GM12878 (cell line): ENCODE measurements at regions not wholly inside any gene's neighbourhood (a gene's known extent, or its start where the extent isn't known, plus 50 kb on each side); places are given as distances from the start of the nearest gene placed in this dataset.

Source experiments
- ATAC-seq: fragments of 200-7000 bp; cut with Tn5 transposase; 3 replicates; pipeline ENCODE4 v1.9.1; 2020; ENCODE audit warnings: mild to moderate bottlenecking, moderate library complexity
- BruUV-seq: library from RNA; stranded (reverse); fragments of 400-500 nt; replicated peaks from 2 replicates; lab custom pipeline; 2021; lab: Mats Ljungman, UMichigan
- CTCF ChIA-PET: fragments of 300-600 bp; sonication (Branson Sonifier 250); formaldehyde crosslinking; extraction: SDS; loops from one replicate; lab custom pipeline; 2021; ENCODE audit warnings: inconsistent platforms; lab: Yijun Ruan, JAX
- POLR2A ChIA-PET: fragments of 350-600 bp; formaldehyde crosslinking; extraction: SDS; loops from one replicate; lab custom pipeline; 2021; ENCODE audit warnings: inconsistent platforms; lab: Charles Lee
- RAD21 ChIA-PET: fragments of 300-600 bp; sonication (Branson Sonifier 250); formaldehyde crosslinking; loops from one replicate; lab custom pipeline; 2023; ENCODE audit warnings: antibody characterized with exemption; ENCODE audit not compliant: unreplicated experiment; lab: Charles Lee
- SMC1A ChIA-PET: fragments of 300-600 bp; sonication (Branson Sonifier 250); formaldehyde crosslinking; loops from one replicate; lab custom pipeline; 2023; ENCODE audit not compliant: unreplicated experiment, uncharacterized antibody; lab: Charles Lee
- DNase-seq: peaks from one replicate; pipeline ENCODE4 v3.0.0-alpha.2; 2011; ENCODE audit warnings: low read depth, low spot score
- FAIRE-seq: peaks from 3 replicates; lab custom pipeline; 2011; peaks lifted over from hg19 to GRCh38; lab: Jason Lieb, UNC
- H2AFZ ChIP-seq: 2 replicates; pipeline ENCODE4 v1.6.0; 2011; ENCODE audit warnings: low read depth, low read length, control low read depth; ENCODE audit not compliant: control insufficient read depth
- H3K27ac ChIP-seq: 2 replicates; pipeline ENCODE4 v1.5.1; 2011; ENCODE audit warnings: control low read depth; ENCODE audit not compliant: control insufficient read depth, insufficient read depth
- H3K27me3 ChIP-seq, 2 experiments: replicated peaks in 1 of 2; 2 replicates each; pipeline versions ENCODE4 v1.6.0 to v1.6.1; 2011; ENCODE audit warnings: low read length in 1 of 2; ENCODE audit not compliant: control insufficient read depth in 2 of 2, insufficient read depth in 2 of 2
- H3K36me3 ChIP-seq, 2 experiments: 2 replicates each; pipeline ENCODE4 v1.5.1; 2011; ENCODE audit warnings: low read length in 1 of 2; ENCODE audit not compliant: control insufficient read depth in 2 of 2, insufficient read depth in 2 of 2
- H3K4me1 ChIP-seq: 2 replicates; pipeline ENCODE4 v1.6.1; 2011; ENCODE audit warnings: mild to moderate bottlenecking, low read length, moderate library complexity, mixed read lengths; ENCODE audit not compliant: control insufficient read depth, insufficient read depth
- H3K4me2 ChIP-seq: 2 replicates; pipeline ENCODE4 v1.6.0; 2011; ENCODE audit warnings: control low read depth; ENCODE audit not compliant: control insufficient read depth, insufficient read depth
- H3K4me3 ChIP-seq: fragments of 200-600 bp; sonication (generic); 2 replicates; pipeline ENCODE4 v1.5.1; 2016
- H3K79me2 ChIP-seq: 2 replicates; pipeline ENCODE4 v1.6.0; 2011; ENCODE audit warnings: low read length; ENCODE audit not compliant: control insufficient read depth, insufficient read depth
- H3K9ac ChIP-seq: 2 replicates; pipeline ENCODE4 v1.8.0; 2011; ENCODE audit warnings: low read length, control low read depth, mixed read lengths; ENCODE audit not compliant: control insufficient read depth, insufficient read depth
- H3K9me3 ChIP-seq: replicated peaks from 3 replicates; pipeline ENCODE4 v1.5.1; 2011; ENCODE audit warnings: mild to moderate bottlenecking, low read length; ENCODE audit not compliant: control insufficient read depth, insufficient read depth
- H4K20me1 ChIP-seq: 2 replicates; pipeline ENCODE4 v1.6.0; 2011; ENCODE audit not compliant: control insufficient read depth, insufficient read depth
- EP300 ChIP-seq, 2 experiments: fragments of 150-350 bp in 1 of 2; IDR thresholded peaks; 2 replicates each; pipeline ENCODE4 v1.6.1; 2011 to 2012; ENCODE audit warnings: low read depth in 2 of 2, low read length in 2 of 2, borderline replicate concordance in 1 of 2, improper control_type of control experiment in 1 of 2, inconsistent platforms in 1 of 2; ENCODE audit not compliant: control insufficient read depth in 1 of 2
- GATAD2B ChIP-seq: fragments of 450-650 bp; conservative IDR thresholded peaks from 2 replicates; pipeline ENCODE4 v1.6.1; 2017; ENCODE audit warnings: low read depth, mild to moderate bottlenecking, moderate library complexity
- RELA ChIP-seq: fragments of 450-650 bp; IDR thresholded peaks from 2 replicates; pipeline ENCODE4 v1.8.0; 2014; ENCODE audit warnings: borderline replicate concordance; ENCODE audit not compliant: partially characterized antibody
- SIX5 ChIP-seq: IDR thresholded peaks from 2 replicates; pipeline ENCODE4 v1.6.1; 2011; ENCODE audit warnings: mild to moderate bottlenecking, low read depth, low read length, moderate library complexity; ENCODE audit not compliant: severe bottlenecking
- WGBS: methylation state at CpG from one replicate; pipeline ENCODE4 v1.1.6; 2016; ENCODE audit warnings: low lambda C conversion rate; ENCODE audit not compliant: insufficient replicate concordance, insufficient coverage; ENCODE audit errors: missing lambda C conversion rate; 5-methylcytosine and 5-hydroxymethylcytosine counted together
- in situ Hi-C: fragments of 300-500 bp; cut with MboI; formaldehyde crosslinking; loops from 9 replicates; pipeline ENCODE4 v1.14.3; 2018; ENCODE audit warnings: mixed read lengths
- intact Hi-C: fragments of 100-400 bp; cut with micrococcal nuclease; formaldehyde crosslinking; loops from one replicate; pipeline ENCODE4 v1.14.2; 2022; ENCODE audit not compliant: unreplicated experiment
- TF ChIP-seq, protein P1 (sequence below): IDR thresholded peaks from 2 replicates; pipeline ENCODE4 v1.6.1; 2011; ENCODE audit warnings: mild to moderate bottlenecking, low read depth, low read length, moderate library complexity; ENCODE audit not compliant: insufficient replicate concordance
- TF ChIP-seq, protein P2 (sequence below): fragments of 450-650 bp; IDR thresholded peaks from 2 replicates; pipeline ENCODE4 v1.6.1; 2017; ENCODE audit warnings: borderline replicate concordance

DNA sequence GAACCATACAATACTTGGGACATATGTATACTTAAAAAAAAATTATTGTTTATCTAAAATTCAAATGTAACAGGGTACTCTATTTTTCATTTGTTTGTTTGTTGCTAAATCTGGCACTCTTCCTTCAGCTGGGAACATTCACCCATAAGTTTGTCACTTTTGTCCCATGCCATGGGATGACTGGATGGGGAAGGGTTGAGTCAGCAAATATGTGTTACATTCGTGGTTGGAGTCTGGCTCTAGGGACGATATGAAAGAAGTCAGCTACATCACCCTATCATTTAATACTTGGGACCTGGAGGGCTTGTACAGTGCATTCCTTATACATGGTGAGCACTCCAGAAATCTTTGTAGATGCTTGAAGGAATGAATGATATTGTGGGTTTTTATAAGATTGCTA, 131.3 kb downstream of the IPO8 start (continued):
- TF ChIP-seq, protein P1, sequence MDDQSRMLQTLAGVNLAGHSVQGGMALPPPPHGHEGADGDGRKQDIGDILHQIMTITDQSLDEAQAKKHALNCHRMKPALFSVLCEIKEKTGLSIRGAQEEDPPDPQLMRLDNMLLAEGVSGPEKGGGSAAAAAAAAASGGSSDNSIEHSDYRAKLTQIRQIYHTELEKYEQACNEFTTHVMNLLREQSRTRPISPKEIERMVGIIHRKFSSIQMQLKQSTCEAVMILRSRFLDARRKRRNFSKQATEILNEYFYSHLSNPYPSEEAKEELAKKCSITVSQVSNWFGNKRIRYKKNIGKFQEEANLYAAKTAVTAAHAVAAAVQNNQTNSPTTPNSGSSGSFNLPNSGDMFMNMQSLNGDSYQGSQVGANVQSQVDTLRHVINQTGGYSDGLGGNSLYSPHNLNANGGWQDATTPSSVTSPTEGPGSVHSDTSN: no peak
- no peak for TF ChIP-seq EP300 (IDR thresholded peaks at IDR 0.05; ENCODE audit: borderline replicate concordance in 1 of 2, control insufficient read depth in 1 of 2, low read depth in 2 of 2, low read length in 2 of 2)
- TF ChIP-seq, protein P2, sequence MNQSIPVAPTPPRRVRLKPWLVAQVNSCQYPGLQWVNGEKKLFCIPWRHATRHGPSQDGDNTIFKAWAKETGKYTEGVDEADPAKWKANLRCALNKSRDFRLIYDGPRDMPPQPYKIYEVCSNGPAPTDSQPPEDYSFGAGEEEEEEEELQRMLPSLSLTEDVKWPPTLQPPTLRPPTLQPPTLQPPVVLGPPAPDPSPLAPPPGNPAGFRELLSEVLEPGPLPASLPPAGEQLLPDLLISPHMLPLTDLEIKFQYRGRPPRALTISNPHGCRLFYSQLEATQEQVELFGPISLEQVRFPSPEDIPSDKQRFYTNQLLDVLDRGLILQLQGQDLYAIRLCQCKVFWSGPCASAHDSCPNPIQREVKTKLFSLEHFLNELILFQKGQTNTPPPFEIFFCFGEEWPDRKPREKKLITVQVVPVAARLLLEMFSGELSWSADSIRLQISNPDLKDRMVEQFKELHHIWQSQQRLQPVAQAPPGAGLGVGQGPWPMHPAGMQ: no peak

DNA sequence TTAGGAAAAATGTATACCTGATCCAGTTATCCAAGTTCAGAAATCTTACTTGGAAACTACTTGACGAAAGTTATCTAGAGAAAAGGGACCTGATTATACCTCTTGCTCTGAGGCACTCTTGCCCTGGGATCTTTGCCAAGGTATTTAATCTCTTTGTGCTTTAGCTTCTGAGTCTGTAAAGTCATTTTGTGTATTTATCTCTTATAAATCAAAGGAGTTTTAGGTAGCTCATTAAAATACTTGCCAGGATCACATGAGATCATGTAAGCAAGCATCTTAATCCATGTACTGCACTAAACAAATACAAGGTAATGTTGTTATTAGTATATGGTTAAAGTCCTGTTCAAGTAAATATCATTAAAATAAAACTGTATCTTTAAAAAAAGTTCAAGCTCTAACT, 147.5 kb downstream of the IPO8 start:
- RAD21 ChIA-PET: no interaction called here
- no peak overlapping the region for H3K9ac ChIP-seq

More for the DNA sequence above, 147.5 kb downstream of the IPO8 start:
- H3K79me2 ChIP-seq: no peaks in the 10 kb centered on the region
- no peaks in the 10 kb centered on the region for H4K20me1 ChIP-seq
- intact Hi-C loops: no loop called here
- H3K27ac ChIP-seq: no peak overlapping the region
- POLR2A ChIA-PET: no interaction called here
- in situ Hi-C loops: no loop called here
- H2AFZ ChIP-seq: no peak overlapping the region
- FAIRE-seq (no peak), DNase-seq (no peak), ATAC-seq (no peak)
- H3K36me3 ChIP-seq: no peaks in the 10 kb centered on the region
- H3K9me3 ChIP-seq: no peaks in the 10 kb centered on the region
- H3K27me3 ChIP-seq: no peaks in the 10 kb centered on the region
- SMC1A ChIA-PET: no interaction called here
- CTCF ChIA-PET: no interaction called here
- H3K4me1 ChIP-seq: no peaks in the 10 kb centered on the region
- TF ChIP-seq RELA (no peak), SIX5 (no peak), GATAD2B (no peak)
- H3K4me3 ChIP-seq: no peak overlapping the region
- no peak overlapping the region for H3K4me2 ChIP-seq
- BruUV-seq: no TSS peak
- 65% methylated on average over 1 of the region's 1 CpG for WGBS
